NB4 (cell line): ENCODE measurements at regions not wholly inside any gene's neighbourhood (a gene's known extent, or its start where the extent isn't known, plus 50 kb on each side); places are given as distances from the start of the nearest gene placed in this dataset.

ENCODE experiments used
- CTCF ChIP-seq: IDR thresholded peaks from one replicate; pipeline ENCODE4 v1.5.1; 2012; ENCODE audit warnings: low read depth, low read length
- MAX ChIP-seq: IDR thresholded peaks from 2 replicates; pipeline ENCODE4 v1.6.1; 2011; ENCODE audit warnings: low read depth, low read length
- MYC ChIP-seq: IDR thresholded peaks from 2 replicates; pipeline ENCODE4 v1.6.1; 2011; ENCODE audit warnings: low read depth, low read length
- POLR2A ChIP-seq: IDR thresholded peaks from 2 replicates; pipeline ENCODE4 v1.6.1; 2011; ENCODE audit warnings: mild to moderate bottlenecking; ENCODE audit not compliant: insufficient read length; ENCODE audit errors: extremely low read depth

GRCh38 chr2:58299123-58299522 is 58.0 kb upstream of the FANCL start:
- TF ChIP-seq CTCF (no peak), POLR2A (no peak), MYC (no peak), MAX (no peak)
